Vagina (tissue), 2 donors: ENCODE measurements at regions not wholly inside any gene's neighbourhood (a gene's known extent, or its start where the extent isn't known, plus 50 kb on each side); places are given as distances from the start of the nearest gene placed in this dataset.

Experiments used
- CTCF ChIP-seq, 3 experiments: fragments of 450-650 bp in 2 of 3; fragments of 200-600 bp in 1 of 3; sonication (generic) in 1 of 3; IDR thresholded peaks; one replicate each; pipeline ENCODE4 v1.5.1; 2017 to 2019; ENCODE audit warnings: antibody characterized with exemption in 3 of 3, mild to moderate bottlenecking in 2 of 3, moderate library complexity in 2 of 3
- POLR2A ChIP-seq, 2 donors: fragments of 450-650 bp; IDR thresholded peaks; one replicate each; pipeline ENCODE4 v1.6.1; 2017; ENCODE audit warnings: antibody characterized with exemption in 2 of 2, mild to moderate bottlenecking in 2 of 2, moderate library complexity in 2 of 2
- POLR2AphosphoS5 ChIP-seq, 2 donors: sonication (generic); formaldehyde crosslinking; IDR thresholded peaks; one replicate each; pipeline ENCODE4 v1.9.0; 2017; ENCODE audit warnings: antibody characterized with exemption in 2 of 2, mild to moderate bottlenecking in 2 of 2, low read depth in 1 of 2; ENCODE audit not compliant: insufficient read depth in 1 of 2

DNA sequence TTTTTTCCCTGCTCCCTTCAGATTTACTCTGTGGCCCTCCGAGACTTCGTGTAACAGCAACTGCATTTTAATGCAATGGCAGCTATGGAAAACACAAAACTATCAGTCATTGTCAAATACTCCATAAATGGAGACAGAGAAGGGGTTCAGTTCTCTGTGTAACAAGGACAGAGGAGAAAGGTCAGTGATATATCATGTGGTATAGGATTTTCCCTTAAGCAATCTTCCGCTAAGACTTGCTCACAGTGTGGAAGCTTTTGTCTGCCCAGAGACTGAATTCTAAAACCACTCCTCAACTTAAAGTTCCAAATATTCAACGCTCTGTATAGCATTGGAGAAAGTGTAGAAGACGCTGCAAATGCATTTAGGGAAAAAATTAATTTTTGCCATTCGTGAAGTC lies 111.3 kb upstream of the EDNRB start:
- TF ChIP-seq POLR2A (IDR thresholded peaks at IDR 0.05) (no peak), CTCF (IDR thresholded peaks at IDR 0.05) (no peak), POLR2AphosphoS5 (IDR thresholded peaks at IDR 0.05; ENCODE audit: insufficient read depth in 1 of 2, low read depth in 1 of 2) (no peak)
